IMR-90 (cell line): ENCODE measurements at regions not wholly inside any gene's neighbourhood (a gene's known extent, or its start where the extent isn't known, plus 50 kb on each side); places are given as distances from the start of the nearest gene placed in this dataset.

Experiments
- ATAC-seq: fragments of 200-7000 bp; cut with Tn5 transposase; 2 replicates; pipeline ENCODE4 v1.9.1; 2020; ENCODE audit warnings: low read depth, mild to moderate bottlenecking, moderate library complexity
- BruUV-seq: library from RNA; stranded (reverse); fragments of 400-500 nt; replicated peaks from 2 replicates; lab custom pipeline; 2021; lab: Mats Ljungman, UMichigan
- CTCF ChIA-PET: fragments of 300-600 bp; formaldehyde crosslinking; extraction: SDS; loops from one replicate; lab custom pipeline; 2021; ENCODE audit warnings: antibody characterized with exemption; lab: Yijun Ruan, JAX
- POLR2A ChIA-PET: fragments of 300-600 bp; sonication (Branson Sonifier 250); formaldehyde crosslinking; loops from one replicate; lab custom pipeline; 2022; ENCODE audit warnings: antibody characterized with exemption; ENCODE audit not compliant: unreplicated experiment; lab: Charles Lee
- DNase-seq: peaks from one replicate; pipeline ENCODE4 v3.0.0; 2013
- H2AFZ ChIP-seq: replicated peaks from 2 replicates; pipeline ENCODE3; 2013; ENCODE audit warnings: low read length, mild to moderate bottlenecking; ENCODE audit not compliant: poor library complexity
- H2AK5ac ChIP-seq: 2 replicates; pipeline ENCODE4 v1.6.1; 2013; ENCODE audit warnings: low read depth, low read length, inconsistent platforms
- H2AK9ac ChIP-seq: replicated peaks from 2 replicates; pipeline ENCODE3; 2013; ENCODE audit warnings: mild to moderate bottlenecking, low read depth, low read length, moderate library complexity; ENCODE audit not compliant: poor library complexity
- H2BK120ac ChIP-seq: 2 replicates; pipeline ENCODE4 v1.6.1; 2013; ENCODE audit warnings: low read depth, low read length, inconsistent platforms
- H2BK15ac ChIP-seq: 3 replicates; pipeline ENCODE4 v1.6.1; 2013; ENCODE audit warnings: low read depth, low read length, inconsistent platforms
- H2BK20ac ChIP-seq: 2 replicates; pipeline ENCODE4 v1.6.1; 2013; ENCODE audit warnings: low read depth, mild to moderate bottlenecking, inconsistent platforms, low read length, moderate library complexity
- H2BK5ac ChIP-seq: 2 replicates; pipeline ENCODE4 v1.6.1; 2013; ENCODE audit warnings: mild to moderate bottlenecking, low read depth, low read length, inconsistent platforms; ENCODE audit not compliant: poor library complexity, severe bottlenecking
- H3K14ac ChIP-seq: replicated peaks from 2 replicates; pipeline ENCODE4 v1.6.1; 2013; ENCODE audit warnings: low read depth, low read length, inconsistent platforms
- H3K18ac ChIP-seq: 2 replicates; pipeline ENCODE4 v1.6.1; 2013; ENCODE audit warnings: low read depth, low read length, control low read depth
- H3K23ac ChIP-seq: 2 replicates; pipeline ENCODE4 v1.6.1; 2013; ENCODE audit warnings: low read depth, low read length, inconsistent platforms
- H3K27ac ChIP-seq: 2 replicates; pipeline ENCODE4 v1.5.1; 2013; ENCODE audit warnings: mild to moderate bottlenecking, control low read depth, low read length; ENCODE audit not compliant: insufficient read depth
- H3K27me3 ChIP-seq: 2 replicates; pipeline ENCODE4 v1.6.1; 2013; ENCODE audit warnings: low read length; ENCODE audit not compliant: control insufficient read depth, insufficient read depth
- H3K36me3 ChIP-seq: 2 replicates; pipeline ENCODE4 v1.6.1; 2013; ENCODE audit warnings: low read length, mixed read lengths; ENCODE audit not compliant: control insufficient read depth, insufficient read depth
- H3K4ac ChIP-seq: 2 replicates; pipeline ENCODE4 v1.6.1; 2013; ENCODE audit warnings: low read depth, low read length, inconsistent platforms
- H3K4me1 ChIP-seq: 2 replicates; pipeline ENCODE4 v1.6.1; 2013; ENCODE audit warnings: low read length, mixed read lengths; ENCODE audit not compliant: control insufficient read depth, insufficient read depth
- H3K4me2 ChIP-seq: 2 replicates; pipeline ENCODE4 v1.6.1; 2013; ENCODE audit warnings: low read depth, mild to moderate bottlenecking, control low read depth, low read length, moderate library complexity
- H3K4me3 ChIP-seq: 2 replicates; pipeline ENCODE4 v1.5.1; 2013; ENCODE audit warnings: low read depth, mild to moderate bottlenecking, control low read depth, low read length, moderate library complexity; ENCODE audit not compliant: insufficient read depth
- H3K56ac ChIP-seq: 2 replicates; pipeline ENCODE4 v1.6.1; 2013; ENCODE audit warnings: low read length, inconsistent platforms; ENCODE audit not compliant: insufficient read depth; ENCODE audit errors: extremely low read depth
- H3K79me1 ChIP-seq, 2 experiments: 2 replicates each; pipeline ENCODE4 v1.6.1; 2013; ENCODE audit warnings: low read length in 2 of 2, inconsistent platforms in 1 of 2, low read depth in 1 of 2
- H3K9ac ChIP-seq: 2 replicates; pipeline ENCODE4 v1.6.1; 2013; ENCODE audit warnings: low read depth, low read length, control low read depth
- H3K9me1 ChIP-seq: 2 replicates; pipeline ENCODE4 v1.6.1; 2013; ENCODE audit warnings: low read length, inconsistent platforms; ENCODE audit not compliant: insufficient read depth
- H3K9me3 ChIP-seq: 2 replicates; pipeline ENCODE4 v1.6.1; 2013; ENCODE audit warnings: low read length; ENCODE audit not compliant: control insufficient read depth, insufficient read depth
- H4K20me1 ChIP-seq: 2 replicates; pipeline ENCODE4 v1.6.1; 2013; ENCODE audit warnings: low read length, inconsistent platforms; ENCODE audit not compliant: insufficient read depth
- H4K5ac ChIP-seq: 2 replicates; pipeline ENCODE4 v1.6.1; 2013; ENCODE audit warnings: mild to moderate bottlenecking, low read depth, low read length, control low read depth
- H4K8ac ChIP-seq, 2 experiments: 2 replicates each; pipeline ENCODE4 v1.6.1; 2013; ENCODE audit warnings: low read depth in 2 of 2, low read length in 2 of 2, control low read depth in 1 of 2, inconsistent platforms in 1 of 2
- H4K91ac ChIP-seq: 2 replicates; pipeline ENCODE4 v1.6.1; 2013; ENCODE audit warnings: low read depth, low read length, inconsistent platforms; ENCODE audit not compliant: insufficient read depth
- BHLHE40 ChIP-seq: fragments of 150-350 bp; IDR thresholded peaks from 2 replicates; pipeline ENCODE4 v1.6.1; 2016; ENCODE audit warnings: mild to moderate bottlenecking, low read depth, low read length
- ELK1 ChIP-seq: fragments of 150-350 bp; IDR thresholded peaks from 2 replicates; pipeline ENCODE4 v1.6.1; 2016; ENCODE audit warnings: low read depth, mild to moderate bottlenecking, low read length, moderate library complexity, borderline replicate concordance
- MAFK ChIP-seq: IDR thresholded peaks from 2 replicates; pipeline ENCODE4 v1.6.1; 2012; ENCODE audit warnings: low read depth, low read length, improper control_type of control experiment
- MAZ ChIP-seq: IDR thresholded peaks from 2 replicates; pipeline ENCODE4 v1.6.1; 2012; ENCODE audit warnings: low read depth, mild to moderate bottlenecking, low read length, improper control_type of control experiment, moderate library complexity, borderline replicate concordance
- MXI1 ChIP-seq: IDR thresholded peaks from 2 replicates; pipeline ENCODE4 v1.6.1; 2012; ENCODE audit warnings: low read depth, mild to moderate bottlenecking, low read length, moderate library complexity, borderline replicate concordance
- NFE2L2 ChIP-seq: fragments of 150-350 bp; IDR thresholded peaks from 2 replicates; pipeline ENCODE4 v1.6.1; 2016; ENCODE audit warnings: low read depth, mild to moderate bottlenecking, low read length
- RCOR1 ChIP-seq: IDR thresholded peaks from 2 replicates; pipeline ENCODE4 v1.6.1; 2012; ENCODE audit warnings: mild to moderate bottlenecking, low read length, improper control_type of control experiment; ENCODE audit not compliant: insufficient replicate concordance
- WGBS, 2 experiments: methylation state at CpG; one replicate each; pipeline versions ENCODE4 v1.1.5 to v1.1.7; 2013; ENCODE audit warnings: missing lambda C conversion rate in 2 of 2; ENCODE audit not compliant: insufficient read length in 1 of 2; ENCODE audit errors: extremely low coverage in 2 of 2; 5-methylcytosine and 5-hydroxymethylcytosine counted together
- dilution Hi-C: fragments of 300-500 bp; cut with HindIII; formaldehyde crosslinking; loops from one replicate; pipeline ENCODE4 v1.14.3; 2018; ENCODE audit warnings: low sequenced_read_pairs; ENCODE audit not compliant: unreplicated experiment
- in situ Hi-C: fragments of 300-500 bp; cut with MboI; formaldehyde crosslinking; loops from 3 replicates; pipeline ENCODE4 v1.14.3; 2019; ENCODE audit warnings: low sequenced_read_pairs, inconsistent platforms, mixed read lengths
- intact Hi-C: fragments of 100-400 bp; cut with micrococcal nuclease; formaldehyde crosslinking; loops from 2 replicates; pipeline ENCODE4 v1.10.0; 2022

GRCh38 chr1:188708795-188709535 is 1768.7 kb downstream of the BRINP3 start:
- no peak overlapping the region for H2BK20ac ChIP-seq
- no peak overlapping the region for H4K8ac ChIP-seq
- H3K56ac ChIP-seq, result no peak overlapping the region
- no peaks in the 10 kb centered on the region for H3K4me1 ChIP-seq
- no peak overlapping the region for H3K27ac ChIP-seq
- no peaks in the 10 kb centered on the region for H3K36me3 ChIP-seq
- ChIA-PET POLR2A (no interaction called here), CTCF (no interaction called here)
- H3K9me1 ChIP-seq, result no peaks in the 10 kb centered on the region
- H4K91ac ChIP-seq, result no peak overlapping the region
- no peak overlapping the region for H3K9ac ChIP-seq
- no peaks in the 10 kb centered on the region for H3K9me3 ChIP-seq
- DNase-seq (no peak), ATAC-seq (no peak)
- no peak overlapping the region for H3K23ac ChIP-seq
- no peak overlapping the region for H3K14ac ChIP-seq
- no peak overlapping the region for H2BK5ac ChIP-seq
- H4K5ac ChIP-seq, result no peak overlapping the region
- BruUV-seq, result no TSS peak
- no peak overlapping the region for H3K4ac ChIP-seq
- H3K79me1 ChIP-seq, result no peaks in the 10 kb centered on the region
- TF ChIP-seq NFE2L2 (no peak), RCOR1 (no peak), MXI1 (no peak), BHLHE40 (no peak), MAZ (no peak), MAFK (no peak), ELK1 (no peak)
- no peak overlapping the region for H2BK120ac ChIP-seq
- no peaks in the 10 kb centered on the region for H3K27me3 ChIP-seq
- no peak overlapping the region for H3K4me2 ChIP-seq
- no peak overlapping the region for H2BK15ac ChIP-seq
- H3K4me3 ChIP-seq, result no peak overlapping the region
- dilution Hi-C loops, result no loop called here
- no peak overlapping the region for H2AK9ac ChIP-seq
- intact Hi-C loops, result no loop called here
- no peak overlapping the region for H2AFZ ChIP-seq
- H4K20me1 ChIP-seq, result no peaks in the 10 kb centered on the region
- H3K18ac ChIP-seq, result no peak overlapping the region
- no peak overlapping the region for H2AK5ac ChIP-seq
- in situ Hi-C loops, result no loop called here
- WGBS, 2 experiments, result 80% methylated on average over 1 of the region's 4 CpGs; no CpG with 5 or more reads in 1 of the 2 experiments
